Endothelial cell of umbilical vein (primary cell): ENCODE measurements at regions not wholly inside any gene's neighbourhood (a gene's known extent, or its start where the extent isn't known, plus 50 kb on each side); places are given as distances from the start of the nearest gene placed in this dataset.

Experiments used
- BruUV-seq: library from RNA; stranded (reverse); fragments of 400-500 nt; replicated peaks from 2 replicates; lab custom pipeline; 2021; lab: Mats Ljungman, UMichigan
- CTCF ChIA-PET: fragments of 300-600, 350-600 bp; sonication (Branson Sonifier 250); formaldehyde crosslinking; loops from one replicate; lab custom pipeline; 2021; ENCODE audit warnings: antibody characterized with exemption, inconsistent platforms; lab: Charles Lee
- POLR2A ChIA-PET: fragments of 300-600, 350-600 bp; sonication (Branson Sonifier 250); formaldehyde crosslinking; loops from one replicate; lab custom pipeline; 2021; ENCODE audit warnings: antibody characterized with exemption, inconsistent platforms; lab: Charles Lee
- DNase-seq: peaks from one replicate; pipeline ENCODE4 v3.0.0-alpha.2; 2011; ENCODE audit warnings: low read depth, low spot score
- FAIRE-seq: peaks from 2 replicates; lab custom pipeline; 2011; peaks lifted over from hg19 to GRCh38; lab: Jason Lieb, UNC
- H2AFZ ChIP-seq: 2 replicates; pipeline ENCODE4 v1.6.0; 2012; ENCODE audit warnings: low read depth, low read length, control low read depth, inconsistent platforms
- H3K27ac ChIP-seq: 2 replicates; pipeline ENCODE4 v1.5.1; 2011; ENCODE audit warnings: low read depth, mild to moderate bottlenecking, control low read depth, low read length, moderate library complexity; ENCODE audit not compliant: insufficient read depth
- H3K27me3 ChIP-seq, 2 experiments: 2 replicates each; pipeline versions ENCODE4 v1.6.0 to v1.6.1; 2011; ENCODE audit warnings: low read length in 2 of 2, mixed read lengths in 1 of 2; ENCODE audit not compliant: control insufficient read depth in 2 of 2, insufficient read depth in 2 of 2
- H3K36me3 ChIP-seq, 2 experiments: 2 replicates in 1 of 2; 3 replicates in 1 of 2; pipeline ENCODE4 v1.5.1; 2011; ENCODE audit warnings: low read length in 2 of 2, mild to moderate bottlenecking in 1 of 2, moderate library complexity in 1 of 2; ENCODE audit not compliant: control insufficient read depth in 2 of 2, insufficient read depth in 2 of 2; ENCODE audit errors: extremely low read depth in 1 of 2
- H3K4me1 ChIP-seq: 3 replicates; pipeline ENCODE4 v1.5.1; 2011; ENCODE audit warnings: mild to moderate bottlenecking, low read length; ENCODE audit not compliant: control insufficient read depth, insufficient read depth; ENCODE audit errors: extremely low read depth
- H3K4me2 ChIP-seq: 2 replicates; pipeline ENCODE4 v1.6.1; 2011; ENCODE audit warnings: low read length, control low read depth, mixed read lengths; ENCODE audit not compliant: insufficient read depth
- H3K4me3 ChIP-seq, 3 experiments: fragments of 200-600 bp in 1 of 3; sonication (generic), shearing (Covaris generic) in 1 of 3; replicated peaks in 1 of 3; 2 replicates each; pipeline ENCODE4 v1.5.1; 2011 to 2016; ENCODE audit warnings: control low read depth in 3 of 3, low read length in 3 of 3, mild to moderate bottlenecking in 2 of 3, inconsistent platforms in 1 of 3, low read depth in 1 of 3, moderate library complexity in 1 of 3; ENCODE audit not compliant: insufficient read depth in 1 of 3
- H3K79me2 ChIP-seq: 2 replicates; pipeline ENCODE4 v1.6.0; 2012; ENCODE audit warnings: low read length, inconsistent platforms; ENCODE audit not compliant: control insufficient read depth, insufficient read depth
- H3K9ac ChIP-seq: replicated peaks from 2 replicates; pipeline ENCODE3; 2011; ENCODE audit warnings: low read length, control low read depth; ENCODE audit not compliant: insufficient read depth; ENCODE audit errors: extremely low read depth
- H3K9me1 ChIP-seq: replicated peaks from 3 replicates; pipeline ENCODE4 v1.6.0; 2011; ENCODE audit warnings: mild to moderate bottlenecking, low read length; ENCODE audit not compliant: control insufficient read depth, insufficient read depth; ENCODE audit errors: extremely low read depth
- H3K9me3 ChIP-seq: replicated peaks from 2 replicates; pipeline ENCODE4 v1.5.1; 2012; ENCODE audit warnings: low read length, inconsistent platforms; ENCODE audit not compliant: control insufficient read depth, insufficient read depth
- H4K20me1 ChIP-seq: replicated peaks from 2 replicates; pipeline ENCODE3; 2011; ENCODE audit warnings: mild to moderate bottlenecking, low read length; ENCODE audit not compliant: control insufficient read depth, insufficient read depth; ENCODE audit errors: extremely low read depth
- CTCF ChIP-seq, 2 donors: IDR thresholded peaks; 1 replicate in 1 of 2; 2 replicates in 1 of 2; pipeline ENCODE4 v1.5.1; 2011; ENCODE audit warnings: low read length in 2 of 2, mild to moderate bottlenecking in 2 of 2, moderate library complexity in 2 of 2, control low read depth in 1 of 2, inconsistent platforms in 1 of 2, low read depth in 1 of 2; ENCODE audit not compliant: insufficient read depth in 1 of 2; ENCODE audit errors: extremely low read depth in 1 of 2
- EZH2 ChIP-seq: IDR thresholded peaks from 2 replicates; pipeline ENCODE4 v1.6.1; 2012; ENCODE audit warnings: borderline replicate concordance, low read depth, mild to moderate bottlenecking, moderate library complexity, low read length, inconsistent platforms; ENCODE audit not compliant: severe bottlenecking
- FOS ChIP-seq: IDR thresholded peaks from 2 replicates; pipeline ENCODE4 v1.6.1; 2011; ENCODE audit warnings: mild to moderate bottlenecking, low read length, moderate library complexity, borderline replicate concordance; ENCODE audit not compliant: insufficient read depth
- GATA2 ChIP-seq: IDR thresholded peaks from 2 replicates; pipeline ENCODE4 v1.7.0; 2011; ENCODE audit warnings: low read depth, mild to moderate bottlenecking, moderate library complexity, mixed read lengths, low read length; ENCODE audit not compliant: insufficient read length, insufficient read depth
- JUN ChIP-seq: IDR thresholded peaks from 2 replicates; pipeline ENCODE4 v1.6.1; 2011; ENCODE audit warnings: borderline replicate concordance, low read depth; ENCODE audit not compliant: insufficient read length, insufficient read depth
- MAX ChIP-seq: IDR thresholded peaks from 2 replicates; pipeline ENCODE4 v1.6.1; 2011; ENCODE audit not compliant: insufficient read depth, insufficient read length
- MYC ChIP-seq: IDR thresholded peaks from one replicate; pipeline ENCODE4 v1.6.1; 2011; ENCODE audit warnings: mild to moderate bottlenecking, low read depth, low read length
- POLR2A ChIP-seq: IDR thresholded peaks from 2 replicates; pipeline ENCODE4 v1.6.1; 2012; ENCODE audit warnings: low read depth, mild to moderate bottlenecking, control low read depth, low read length
- POLR2AphosphoS5 ChIP-seq: IDR thresholded peaks from 2 replicates; pipeline ENCODE4 v1.6.1; 2012; ENCODE audit warnings: low read depth, mild to moderate bottlenecking, control low read depth, low read length, moderate library complexity; ENCODE audit not compliant: insufficient read depth
- dilution Hi-C: fragments of 300-500 bp; cut with MboI; formaldehyde crosslinking; loops from one replicate; pipeline ENCODE4 v1.15.0; 2019; ENCODE audit warnings: low sequenced_read_pairs; ENCODE audit not compliant: extremely low pct_ligation_motif_present
- intact Hi-C: fragments of 100-400 bp; cut with micrococcal nuclease; formaldehyde crosslinking; loops from one replicate; pipeline ENCODE4 v1.10.0; 2022

GRCh38 chr10:30728766-30729165, 99.2 kb upstream of the LYZL2 start:
- H3K4me1 ChIP-seq = no peaks in the 10 kb centered on the region
- H3K9me1 ChIP-seq = no peaks in the 10 kb centered on the region
- FAIRE-seq = no peak
- no peaks in the 10 kb centered on the region for H3K36me3 ChIP-seq
- no peak overlapping the region for H3K27ac ChIP-seq
- no TSS peak for BruUV-seq
- H3K9me3 ChIP-seq = no peaks in the 10 kb centered on the region
- dilution Hi-C loops (no loop called here), intact Hi-C loops (no loop called here)
- no peak overlapping the region for H3K4me2 ChIP-seq
- no peak for DNase-seq
- TF ChIP-seq MYC (no peak), MAX (no peak), CTCF (IDR thresholded peaks at IDR 0.05; ENCODE audit: extremely low read depth in 1 of 2, insufficient read depth in 1 of 2, low read depth in 1 of 2, low read length in 2 of 2) (no peak), EZH2 (no peak), JUN (no peak), FOS (no peak), POLR2AphosphoS5 (no peak), POLR2A (no peak), GATA2 (no peak)
- ChIA-PET CTCF (no interaction called here), POLR2A (interaction anchor here (0.7 kb wide), 1 partner anchor 8 kb away, joined by 4 read pairs; no protein-coding TSS in a partner anchor)
- H3K27me3 ChIP-seq = no peaks in the 10 kb centered on the region
- no peak overlapping the region for H3K9ac ChIP-seq
- no peaks in the 10 kb centered on the region for H3K79me2 ChIP-seq
- no peak overlapping the region for H3K4me3 ChIP-seq
- no peak overlapping the region for H2AFZ ChIP-seq
- H4K20me1 ChIP-seq = no peaks in the 10 kb centered on the region
